Stromal cell of bone marrow (primary cell): ENCODE measurements at regions not wholly inside any gene's neighbourhood (a gene's known extent, or its start where the extent isn't known, plus 50 kb on each side); places are given as distances from the start of the nearest gene placed in this dataset.
A peak's percentile ranks its signal among the peaks of the same experiment; 100 is the strongest.
"Not testable (repeated sequence)": the region's sequence is repeated elsewhere in the genome, so short reads cannot be mapped to it uniquely, and the experiment has no call there.

Source experiments
- DNase-seq: peaks from one replicate; pipeline ENCODE4 v3.0.0-alpha.2; 2012; ENCODE audit warnings: low read depth

DNA sequence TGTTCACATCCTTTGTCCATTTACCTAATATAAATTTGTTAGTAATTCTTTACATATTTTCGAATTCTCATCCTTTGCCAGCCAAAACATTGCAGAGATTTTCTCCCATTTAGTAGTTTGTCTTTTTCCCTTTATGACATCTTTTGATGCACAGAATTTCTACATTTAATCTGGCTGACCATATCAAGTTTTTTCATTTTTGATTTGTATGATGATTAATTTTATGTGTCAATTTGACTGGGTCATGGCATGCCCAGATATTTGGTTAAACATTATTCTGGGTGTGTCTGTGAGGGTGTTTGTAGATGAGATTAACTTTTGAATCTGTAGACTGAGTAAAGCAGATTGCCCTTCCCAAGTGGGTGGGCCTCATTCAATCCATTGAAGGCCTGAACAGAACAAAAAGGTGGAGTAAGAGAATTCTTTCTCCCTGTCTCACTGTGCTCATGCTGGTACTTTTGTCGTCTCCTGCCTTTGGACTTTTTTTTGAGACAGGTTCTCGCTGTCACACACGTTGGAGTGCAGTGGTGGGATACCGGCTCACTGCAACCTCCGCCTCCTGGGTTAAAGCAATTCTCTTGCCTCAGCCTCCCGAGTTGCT lies 72.1 kb upstream of the EPB41L1 start:
- DNase-seq, result no peak

DNA sequence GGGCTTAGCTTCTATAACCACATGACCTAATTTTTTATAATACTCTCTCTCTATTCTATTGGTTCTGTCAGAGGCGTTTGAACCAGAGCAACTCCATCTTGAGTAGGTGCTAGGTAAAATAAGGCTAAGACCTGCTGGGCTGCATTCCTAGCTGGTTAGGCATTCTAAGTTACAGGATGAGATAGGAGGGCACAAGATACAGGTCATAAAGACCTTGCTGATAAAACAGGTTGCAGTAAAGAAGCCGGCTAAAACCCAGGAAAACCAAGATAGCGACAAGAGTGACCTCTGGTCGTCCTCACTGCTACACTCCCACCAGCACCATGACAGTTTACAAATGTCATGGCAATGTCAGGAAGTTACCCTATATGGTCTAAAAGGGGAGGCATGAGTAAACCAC lies 71.3 kb upstream of the EPB41L1 start:
- DNase-seq, result not testable (repeated sequence)

DNA sequence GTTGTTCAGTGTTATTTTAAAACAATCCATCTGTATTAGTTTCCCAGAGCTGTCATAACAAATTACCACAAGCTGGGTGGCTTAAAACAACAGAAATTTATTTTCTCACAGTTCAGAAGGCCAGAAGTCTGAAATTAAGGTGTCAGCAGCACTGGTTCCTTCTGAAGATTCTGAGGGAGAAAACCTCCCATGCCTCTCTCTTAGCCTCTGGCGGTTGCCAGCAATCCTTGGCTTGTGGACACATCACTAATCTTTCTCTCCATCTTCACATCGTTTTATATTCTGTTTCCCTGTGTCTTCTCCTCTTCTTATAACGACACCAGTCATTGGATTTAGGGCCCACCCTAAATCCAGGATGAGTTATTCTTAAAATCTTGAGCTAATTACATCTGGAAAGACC lies 70.2 kb upstream of the EPB41L1 start:
- DNase-seq, result no peak

DNA sequence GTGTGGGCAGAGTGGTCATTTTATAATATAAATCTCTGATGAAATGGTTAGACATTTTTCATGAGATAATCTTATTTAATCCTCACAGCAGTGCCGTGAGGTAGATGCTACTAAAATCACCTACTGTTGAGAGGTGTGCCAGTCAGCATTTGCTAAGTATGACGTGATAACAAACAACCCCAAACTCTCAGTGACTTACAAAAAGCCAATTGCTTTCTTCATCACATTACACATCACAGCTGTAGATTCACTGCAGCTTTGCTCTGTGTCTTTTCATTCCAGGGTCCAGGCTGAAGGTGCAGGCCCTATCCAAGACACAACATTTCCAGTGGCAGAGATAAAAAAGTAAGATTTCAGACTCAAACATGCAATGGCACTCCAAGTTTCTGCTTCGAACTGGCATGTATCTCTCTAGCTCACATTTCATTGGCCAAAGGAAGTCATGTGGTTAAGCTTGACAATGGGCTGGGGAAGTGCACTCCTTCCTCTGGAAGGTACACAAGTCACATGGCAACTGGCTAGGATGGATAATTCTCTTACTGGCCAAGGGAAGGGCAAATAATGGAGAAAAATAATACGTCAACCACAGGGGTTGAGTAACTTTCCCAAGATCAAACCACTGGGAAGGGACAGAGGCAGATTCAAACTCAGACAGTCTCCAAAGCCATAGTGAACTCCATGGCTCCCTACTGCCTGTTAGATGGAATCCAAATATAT lies 69.5 kb upstream of the EPB41L1 start:
- DNase-seq, result peak; percentile 68

DNA sequence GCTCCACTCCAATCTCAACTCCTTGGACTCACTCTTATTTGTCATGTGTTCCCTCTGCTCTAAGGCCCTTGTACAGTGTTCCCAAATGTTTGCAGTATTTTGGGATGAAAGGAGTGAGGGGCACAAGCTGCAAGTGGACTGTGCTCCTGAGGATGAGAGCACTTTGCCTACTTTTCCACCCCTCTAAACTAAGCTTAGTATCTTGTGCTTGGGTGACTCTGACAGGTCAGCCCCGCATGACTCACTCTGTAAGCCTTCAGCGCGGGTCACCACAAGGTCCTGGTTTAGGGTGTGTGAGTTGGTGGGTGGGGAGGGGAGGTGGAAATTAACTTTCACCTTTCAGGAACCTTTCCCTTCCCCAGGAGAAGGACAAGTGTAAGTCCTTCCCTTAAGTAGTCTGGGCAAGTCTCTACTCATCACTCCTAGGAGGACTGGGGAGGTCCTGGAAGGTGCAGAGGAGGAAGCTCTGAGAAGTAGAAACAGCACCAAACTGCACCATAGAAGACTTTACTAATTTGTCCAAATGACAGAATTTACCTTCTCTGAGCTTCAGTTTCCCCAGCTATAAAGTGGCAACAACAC lies 68.8 kb upstream of the EPB41L1 start:
- DNase-seq, result peak; percentile 45

DNA sequence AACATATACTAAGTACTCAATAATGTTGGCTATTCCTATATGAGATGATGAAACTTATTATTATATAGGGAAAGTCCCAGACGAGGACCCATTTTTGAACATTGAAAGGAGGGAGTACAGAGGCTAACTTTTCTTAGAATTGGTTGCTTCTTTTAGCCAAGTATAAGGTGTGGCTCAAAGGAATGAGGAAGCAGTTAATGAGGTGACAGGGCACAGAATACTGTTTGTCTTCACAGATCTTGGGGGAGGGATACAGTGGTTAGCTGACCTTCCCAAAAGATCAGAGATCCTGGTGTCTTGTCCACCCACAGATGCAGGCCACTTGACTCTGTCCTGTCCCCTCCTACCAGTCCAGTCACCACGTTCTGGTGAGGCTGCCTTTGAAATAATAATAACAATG lies 67.8 kb upstream of the EPB41L1 start:
- no peak for DNase-seq

DNA sequence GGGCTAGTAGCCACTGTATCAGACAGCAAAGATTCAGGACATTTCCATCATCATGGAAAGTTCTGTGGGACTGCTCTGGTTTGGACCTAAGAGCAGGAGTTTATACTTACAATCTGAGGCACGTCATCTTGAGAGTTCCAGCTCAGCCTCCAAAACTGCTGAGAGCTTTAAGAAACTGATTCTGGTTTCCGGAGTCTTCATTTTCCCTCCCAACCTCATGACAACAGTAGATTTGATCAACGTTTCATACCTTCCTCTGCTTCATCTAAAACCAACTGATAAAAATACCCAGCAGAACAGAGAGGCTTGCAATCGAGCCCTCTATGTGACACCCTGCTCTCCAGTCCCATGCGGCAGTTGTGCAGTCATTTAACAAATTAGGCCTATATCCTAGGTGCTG lies 64.3 kb upstream of the EPB41L1 start:
- no peak for DNase-seq

DNA sequence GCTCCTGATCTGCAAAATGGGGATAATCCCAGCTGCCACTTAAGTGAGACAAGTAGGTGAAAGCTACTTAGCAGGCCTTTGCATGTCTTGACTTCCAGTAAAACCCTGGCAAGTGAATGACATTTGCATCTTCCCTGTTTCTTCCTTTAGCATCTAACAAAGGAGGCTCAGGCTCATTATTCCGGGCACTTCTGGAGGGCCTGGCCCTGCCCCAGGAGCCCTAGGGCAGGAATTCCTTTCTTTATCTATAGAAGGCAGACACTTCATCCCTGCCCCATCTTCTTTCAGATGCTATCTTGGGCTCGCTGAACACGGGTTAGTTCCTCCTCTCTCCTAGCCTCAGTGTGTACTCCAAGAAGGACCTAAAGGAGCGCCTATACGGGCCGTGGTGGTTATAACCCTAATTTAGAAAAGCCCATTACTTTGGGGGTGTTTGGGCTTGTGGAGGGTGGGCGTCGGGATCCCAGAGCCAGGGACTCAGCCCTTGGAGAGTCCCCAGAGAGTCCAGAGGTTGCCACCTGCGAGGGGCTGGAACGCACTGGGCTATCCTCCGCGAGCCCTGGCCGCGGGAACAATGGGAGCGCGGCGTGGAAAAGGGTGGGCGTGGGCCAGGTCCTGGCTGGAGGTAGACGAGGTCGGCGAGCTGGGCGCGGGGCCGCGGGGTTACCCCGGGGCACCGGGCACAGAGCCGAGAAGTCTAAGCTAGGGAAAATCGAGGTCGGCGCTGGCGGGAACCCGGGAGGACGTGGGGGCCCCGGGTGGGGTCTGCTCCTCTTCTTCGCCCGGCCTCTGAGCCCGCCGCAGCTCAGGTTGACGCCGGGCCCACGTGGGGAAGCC lies 62.8 kb upstream of the EPB41L1 start:
- no peak for DNase-seq

DNA sequence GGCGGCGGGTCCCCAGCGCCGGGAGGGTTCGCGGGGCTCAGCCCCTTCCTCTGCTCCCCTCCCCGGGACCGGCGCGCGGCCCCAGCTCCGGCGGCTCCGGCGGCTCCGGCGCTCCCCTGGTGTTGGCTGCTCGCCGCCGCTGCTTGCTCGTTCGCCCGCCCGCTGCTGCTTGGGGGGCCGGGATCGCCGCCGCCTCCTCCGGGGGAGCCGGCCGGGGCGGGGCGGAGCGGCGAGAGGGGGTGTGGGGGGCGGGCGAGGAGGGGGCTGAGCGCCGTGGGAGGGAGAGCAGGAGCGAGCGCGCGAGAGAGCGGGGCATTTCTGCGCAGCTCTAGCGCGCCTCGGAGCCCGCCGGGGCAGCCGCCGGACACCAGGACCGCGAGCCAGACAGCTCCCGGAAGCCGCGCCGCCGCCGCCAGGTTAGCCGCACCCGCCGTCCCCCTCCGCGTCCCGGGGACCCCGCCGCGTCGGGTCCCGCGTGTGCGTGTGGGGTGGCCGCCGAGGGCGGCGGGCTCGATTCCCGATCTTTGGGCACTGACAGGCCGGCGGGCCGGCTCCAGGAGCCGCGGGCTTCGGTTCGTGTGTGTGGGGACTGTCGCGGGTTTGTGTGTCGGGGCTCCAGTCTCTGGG lies 62.0 kb upstream of the EPB41L1 start:
- no peak for DNase-seq

DNA sequence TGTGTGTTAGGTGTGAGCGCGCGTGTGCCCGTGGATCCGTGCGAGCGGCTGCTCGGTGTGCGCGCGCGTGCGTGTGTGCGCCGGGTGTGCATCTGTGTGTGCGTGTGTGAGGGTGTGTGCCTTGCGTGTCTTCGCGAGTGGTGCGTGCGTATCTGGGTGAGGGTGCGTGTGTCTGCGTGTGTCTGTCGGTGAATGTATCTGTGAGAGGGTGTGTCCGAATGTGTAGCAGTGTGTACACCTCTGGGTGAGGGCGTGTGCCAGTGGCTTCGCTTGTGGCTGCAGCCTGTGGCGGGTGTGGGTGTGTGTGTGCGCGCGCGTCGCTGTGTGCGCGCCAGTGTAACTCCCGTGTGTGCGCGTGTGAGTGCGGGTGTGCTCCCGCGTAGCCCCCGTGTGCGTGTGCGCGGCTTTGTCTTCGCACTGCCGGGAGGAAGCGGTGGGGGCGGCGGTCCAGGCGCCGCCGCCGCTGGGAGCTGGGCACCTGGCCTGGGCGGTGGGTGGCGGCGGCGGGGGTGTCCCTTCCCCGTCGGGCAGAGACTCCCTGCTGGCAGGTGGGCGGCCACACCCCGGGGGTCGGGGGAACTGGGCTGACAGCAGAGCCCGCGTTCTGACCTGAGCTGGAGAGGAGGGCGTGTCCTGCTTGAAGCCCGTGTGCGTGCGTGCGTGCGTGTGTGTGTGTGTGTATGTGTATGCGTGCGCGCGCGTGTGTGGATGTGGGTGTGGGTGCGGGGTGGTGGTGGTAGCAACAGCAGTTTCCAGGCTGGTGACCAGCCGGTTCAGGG lies 61.3 kb upstream of the EPB41L1 start:
- no peak for DNase-seq

DNA sequence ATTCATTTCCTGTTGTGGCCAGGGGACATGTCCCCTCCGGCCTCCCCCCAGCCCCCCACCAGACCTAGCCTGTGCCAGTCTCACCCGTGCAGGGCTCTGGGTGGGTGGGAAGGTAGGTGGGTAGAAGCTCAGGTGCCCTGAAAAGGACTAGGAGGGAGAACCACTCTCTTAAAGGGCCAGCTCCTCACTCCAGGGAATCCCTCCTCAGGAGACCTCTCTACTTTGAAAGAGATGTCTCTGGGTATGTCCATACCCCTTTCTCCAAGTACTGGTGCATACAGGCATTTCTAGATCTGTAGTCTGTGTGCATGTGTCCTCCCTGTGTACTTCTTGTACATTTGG lies 60.8 kb upstream of the EPB41L1 start:
- no peak for DNase-seq

DNA sequence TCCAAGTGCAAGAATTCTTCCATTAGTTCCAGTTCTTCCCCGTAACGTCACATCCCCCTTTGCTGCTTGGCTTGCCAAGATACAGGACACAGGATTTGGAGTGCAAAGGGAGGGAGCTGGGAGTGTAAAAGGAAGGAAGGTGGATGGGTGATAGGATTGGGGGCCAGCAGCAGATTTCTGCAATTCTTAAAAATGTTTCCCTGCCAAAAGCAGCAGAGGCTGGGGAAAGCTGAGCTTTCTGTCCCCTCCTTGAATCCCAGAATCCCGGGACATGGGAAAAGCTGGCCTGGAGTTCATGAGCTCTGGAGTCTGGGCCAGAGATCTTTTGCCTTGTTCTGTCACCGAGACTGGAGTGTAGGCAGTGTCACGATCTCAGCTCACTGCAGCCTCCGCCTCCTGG lies 60.0 kb upstream of the EPB41L1 start:
- peak; percentile 48 for DNase-seq

DNA sequence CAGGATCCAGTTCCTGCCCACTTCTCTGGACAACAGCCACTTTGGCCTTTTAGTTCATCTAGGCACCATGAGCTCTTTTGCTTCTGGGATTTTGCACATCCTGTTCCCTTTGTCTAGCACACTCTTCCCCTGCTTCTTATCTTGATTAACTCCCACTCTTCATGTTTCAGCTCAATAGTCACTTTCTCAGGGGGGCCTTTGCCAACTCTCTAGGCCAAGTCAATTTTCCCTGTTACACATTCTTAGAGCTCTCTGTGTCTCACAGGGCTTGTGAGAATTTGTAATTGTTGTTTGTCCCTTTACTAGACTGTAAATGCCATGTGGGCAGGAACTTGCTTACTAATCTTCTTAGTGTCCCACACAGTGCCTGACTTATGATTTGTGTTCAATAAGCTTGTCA lies 58.1 kb upstream of the EPB41L1 start:
- DNase-seq, result no peak

DNA sequence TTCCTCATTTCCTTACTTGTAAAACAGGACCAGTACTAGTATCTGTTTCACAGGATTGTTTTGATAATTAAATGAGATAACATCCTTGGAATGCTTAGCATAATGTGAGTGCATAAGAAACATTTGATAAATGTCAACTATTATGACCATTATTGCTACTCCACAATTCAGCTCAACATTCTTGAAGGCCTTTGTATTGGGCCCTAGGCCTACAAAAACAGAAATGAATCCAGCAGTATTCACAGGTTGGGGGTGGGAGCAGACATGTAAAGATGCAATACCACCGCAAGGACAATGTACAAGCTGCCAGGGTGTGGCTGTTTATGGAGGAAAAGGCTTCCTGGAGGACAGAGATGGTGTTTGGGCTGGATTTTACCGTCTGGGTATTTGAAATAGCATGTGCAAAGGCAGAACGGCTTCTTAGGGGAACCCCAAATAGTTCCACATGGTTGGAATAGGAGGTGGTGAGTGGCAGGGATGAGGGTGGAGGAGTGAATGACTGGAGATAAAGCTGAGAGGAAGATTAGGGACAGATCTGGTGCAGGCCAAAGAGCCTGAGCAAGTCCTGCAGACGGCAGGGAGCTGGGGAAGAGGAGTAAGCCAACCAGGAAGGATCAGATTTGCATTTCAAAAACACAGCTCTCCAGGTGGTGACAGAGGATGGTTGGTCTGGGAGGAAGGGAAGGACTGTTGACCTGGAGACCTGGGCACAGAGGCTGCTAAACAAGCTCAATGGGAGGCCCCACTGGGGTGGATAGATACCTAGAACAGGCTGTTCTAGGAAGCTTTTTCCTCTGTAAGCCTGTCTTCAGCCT lies 57.0 kb upstream of the EPB41L1 start:
- no peak for DNase-seq

DNA sequence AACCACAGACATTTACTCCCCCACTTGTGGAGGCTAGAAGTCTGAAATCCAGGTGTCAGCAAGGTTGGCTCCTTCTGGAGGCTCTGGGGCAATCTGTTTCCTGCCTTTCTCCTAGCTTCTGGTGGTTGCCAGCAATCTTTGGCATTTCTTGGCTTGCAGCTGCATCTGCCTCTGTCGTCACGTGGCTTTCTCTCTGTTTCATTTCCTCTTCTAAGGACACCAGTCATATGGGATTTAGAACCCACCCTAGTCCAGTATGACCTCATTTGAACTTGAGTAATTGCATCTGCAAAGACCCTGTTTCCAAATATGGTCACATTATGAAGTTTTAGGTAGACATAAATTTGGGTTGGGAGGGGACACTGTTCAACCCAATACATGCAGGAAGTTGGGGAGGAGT lies 56.2 kb upstream of the EPB41L1 start:
- no peak for DNase-seq

DNA sequence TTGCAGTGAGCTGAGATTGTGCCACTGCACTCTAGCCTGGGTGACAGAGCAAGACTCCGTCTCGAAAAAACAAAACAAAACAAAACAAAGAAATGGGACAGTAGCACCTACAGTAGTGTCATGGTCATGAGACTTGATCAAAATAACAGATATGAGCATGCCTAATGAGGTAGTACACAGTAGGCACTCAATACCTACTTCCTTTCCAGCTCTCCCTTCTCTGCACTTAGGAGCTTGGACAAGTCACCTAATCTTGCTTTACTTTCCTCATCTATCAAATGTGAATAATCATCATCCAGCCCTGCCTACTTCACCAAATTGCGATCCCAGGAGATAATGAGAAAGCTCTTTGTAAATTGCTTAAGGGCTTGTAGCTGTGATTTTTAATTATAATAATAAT lies 55.4 kb upstream of the EPB41L1 start:
- no peak for DNase-seq

DNA sequence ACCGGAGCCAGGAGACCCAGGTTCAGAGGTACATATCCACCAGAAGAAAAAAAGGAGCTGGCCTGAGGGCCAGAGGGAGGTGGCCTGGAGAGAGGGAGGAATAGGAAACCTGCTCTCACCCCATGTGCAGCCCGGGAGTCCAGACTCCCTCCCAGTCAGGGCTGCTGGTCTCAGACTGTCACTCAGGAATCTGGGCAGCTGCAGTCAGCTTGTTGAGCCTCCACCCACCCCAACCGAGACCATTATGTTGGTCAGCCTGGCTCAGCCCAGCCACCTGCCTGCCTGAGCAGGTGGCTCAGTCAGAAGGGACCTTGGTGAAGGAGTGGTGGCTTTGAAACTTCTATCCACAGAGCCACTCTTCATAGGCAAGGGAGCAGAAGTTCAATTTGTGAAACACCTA lies 53.3 kb upstream of the EPB41L1 start:
- DNase-seq, result no peak

DNA sequence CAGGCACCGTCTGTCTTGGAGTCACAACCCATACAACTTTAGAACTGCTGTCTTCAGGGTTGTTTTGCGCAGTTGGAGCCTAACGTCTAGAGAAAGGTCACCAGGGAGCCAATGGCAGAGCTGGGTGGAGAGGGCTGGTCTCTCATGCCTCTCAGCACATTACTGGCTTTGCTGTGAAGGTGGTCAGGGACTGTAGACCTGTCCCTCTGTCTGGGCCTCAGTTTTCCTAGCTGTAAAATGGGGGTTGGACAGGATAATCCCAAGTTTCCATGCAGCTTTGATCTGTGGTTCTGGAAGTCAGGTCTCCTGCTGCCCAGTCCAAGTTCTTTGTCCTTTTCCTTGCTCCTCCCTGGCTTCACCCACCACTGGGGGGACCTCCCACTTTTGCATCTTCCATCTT lies 52.2 kb upstream of the EPB41L1 start:
- no peak for DNase-seq

DNA sequence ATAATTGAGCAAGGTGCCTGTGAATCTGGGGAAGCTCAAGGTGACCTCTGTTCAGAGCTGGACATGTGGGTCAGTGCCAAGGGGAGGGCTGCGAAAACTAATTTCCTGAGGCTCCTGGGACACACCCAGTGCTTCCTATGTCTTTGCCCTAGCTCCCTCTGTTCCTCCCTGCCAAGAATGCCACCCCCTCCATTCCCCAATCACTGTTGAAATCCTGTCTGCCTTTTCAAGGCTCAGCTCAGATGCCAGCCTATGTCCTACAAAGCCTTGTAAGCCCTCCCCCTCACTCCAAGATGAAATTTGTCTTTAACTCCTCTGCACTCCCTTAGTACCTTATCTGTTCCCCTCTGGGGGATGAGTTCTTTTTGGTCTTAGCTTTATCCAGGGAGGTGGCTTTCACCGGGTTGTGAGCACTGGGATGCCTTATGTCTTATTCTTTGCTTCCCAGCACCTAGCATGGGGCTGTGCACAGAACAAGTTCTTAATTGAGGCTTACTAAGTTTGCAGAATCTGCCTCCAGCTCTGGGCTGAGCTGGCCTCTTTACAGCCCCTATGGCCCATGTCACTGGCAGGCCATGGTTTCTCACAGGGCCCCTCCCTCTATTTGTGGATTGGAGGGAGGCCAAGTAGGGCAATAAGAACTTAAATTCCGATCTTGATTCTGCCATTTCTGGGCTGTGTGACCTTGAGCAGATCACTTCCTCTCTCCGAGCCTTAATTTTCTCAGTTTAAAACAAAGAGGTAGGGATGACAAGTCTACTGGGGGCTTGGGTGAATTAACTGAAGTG lies 51.5 kb upstream of the EPB41L1 start:
- DNase-seq, result no peak

DNA sequence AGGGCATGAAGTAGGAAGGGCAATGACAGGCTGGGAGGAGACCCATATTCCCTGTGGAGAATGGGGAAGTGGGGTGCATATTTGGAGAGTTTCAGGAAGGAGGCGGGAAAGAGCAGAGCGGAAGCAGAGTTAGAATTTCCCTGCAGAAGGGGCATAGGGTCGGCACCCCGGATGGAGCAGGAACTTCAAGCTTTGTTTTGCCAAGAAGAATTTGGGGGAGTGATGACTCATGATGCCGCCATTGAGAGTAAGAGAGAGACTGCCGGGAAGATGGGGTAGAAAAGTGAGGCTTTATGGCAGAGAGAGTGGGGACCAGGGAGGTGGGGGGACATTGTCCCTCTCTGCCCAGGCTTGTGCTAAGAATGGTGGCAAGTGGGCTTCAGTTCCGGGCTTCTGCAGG lies 50.3 kb upstream of the EPB41L1 start:
- DNase-seq, result no peak
